HepG2 (cell line): ENCODE measurements at regions not wholly inside any gene's neighbourhood (a gene's known extent, or its start where the extent isn't known, plus 50 kb on each side); places are given as distances from the start of the nearest gene placed in this dataset.

ENCODE experiments used
- FOXJ3 ChIP-seq: sonication (generic); formaldehyde crosslinking; IDR thresholded peaks from 2 replicates; pipeline ENCODE4 v1.4.0; 2020; ENCODE audit warnings: missing genetic modification reagents, mild to moderate bottlenecking, borderline replicate concordance
- GABPB1 ChIP-seq: IDR thresholded peaks from 2 replicates; pipeline ENCODE4 v1.6.1; 2016; ENCODE audit warnings: mild to moderate bottlenecking, missing genetic modification reagents, moderate library complexity, missing compliant biosample characterization
- GTF2F1 ChIP-seq: fragments of 150-350 bp; IDR thresholded peaks from 2 replicates; pipeline ENCODE4 v1.6.1; 2014; ENCODE audit warnings: low read length
- KAT8 ChIP-seq: IDR thresholded peaks from 2 replicates; pipeline ENCODE4 v1.6.1; 2016; ENCODE audit warnings: missing genetic modification reagents, missing compliant biosample characterization
- ZBTB8A ChIP-seq: sonication (generic); formaldehyde crosslinking; IDR thresholded peaks from 2 replicates; pipeline ENCODE4 v1.4.0; 2020; ENCODE audit warnings: mild to moderate bottlenecking, low read depth, missing genetic modification reagents, borderline replicate concordance
- ZNF253 ChIP-seq: sonication (generic); formaldehyde crosslinking; IDR thresholded peaks from 2 replicates; pipeline ENCODE4 v1.8.0; 2022; ENCODE audit warnings: mild to moderate bottlenecking, missing genetic modification reagents, borderline replicate concordance
- ZNF274 ChIP-seq: sonication (generic); formaldehyde crosslinking; IDR thresholded peaks from 2 replicates; pipeline ENCODE4 v1.5.1; 2020; ENCODE audit warnings: mild to moderate bottlenecking, missing genetic modification reagents
- ZNF430 ChIP-seq: sonication (generic); formaldehyde crosslinking; IDR thresholded peaks from 2 replicates; pipeline ENCODE4 v1.9.0; 2021; ENCODE audit warnings: mild to moderate bottlenecking, missing genetic modification reagents
- ZNF780A ChIP-seq: sonication (generic); formaldehyde crosslinking; IDR thresholded peaks from 2 replicates; pipeline ENCODE4 v1.8.0; 2022; ENCODE audit warnings: mild to moderate bottlenecking, missing genetic modification reagents, moderate library complexity
- ZNF850 ChIP-seq: sonication (generic); formaldehyde crosslinking; conservative IDR thresholded peaks from 2 replicates; pipeline ENCODE4 v1.9.0; 2021; ENCODE audit warnings: mild to moderate bottlenecking, missing genetic modification reagents
- TF ChIP-seq, protein P1 (sequence below): sonication (generic); formaldehyde crosslinking; IDR thresholded peaks from 2 replicates; pipeline ENCODE4 v1.9.0; 2021; ENCODE audit warnings: missing genetic modification reagents, borderline replicate concordance
- TF ChIP-seq, protein P2 (sequence below), 2 experiments: IDR thresholded peaks; 2 replicates each; pipeline ENCODE4 v1.6.1; 2011 to 2012; ENCODE audit warnings: low read length in 2 of 2, borderline replicate concordance in 1 of 2, low read depth in 1 of 2, mild to moderate bottlenecking in 1 of 2, moderate library complexity in 1 of 2

DNA sequence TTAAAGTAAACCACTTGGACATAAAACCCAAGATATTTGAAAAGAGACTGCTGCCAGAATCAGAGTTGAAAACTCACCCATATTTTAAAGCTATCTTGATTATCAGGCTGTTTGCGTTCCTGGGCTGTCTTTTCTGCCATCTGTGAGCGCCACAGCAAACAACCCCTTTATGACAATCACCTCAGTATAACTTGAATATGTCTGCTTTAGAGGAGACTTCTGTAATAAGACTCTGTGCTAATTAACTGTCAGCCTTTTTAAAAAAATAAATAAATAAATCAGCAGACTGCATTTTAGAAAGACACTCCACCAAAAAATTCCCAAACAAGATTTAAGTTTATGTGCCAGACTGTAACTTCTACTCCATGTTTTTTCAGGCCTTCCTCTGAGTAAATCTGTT is 375.7 kb upstream of the CCNH start:
- TF ChIP-seq KAT8 (CRISPR knock-in tag) (no peak), ZNF850 (CRISPR knock-in tag) (no peak), GABPB1 (no peak), ZNF253 (CRISPR knock-in tag) (no peak), GTF2F1 (no peak), ZBTB8A (CRISPR knock-in tag) (no peak), ZNF274 (CRISPR knock-in tag) (no peak), ZNF430 (no peak), ZNF780A (CRISPR knock-in tag) (no peak), FOXJ3 (CRISPR knock-in tag) (no peak)
- TF ChIP-seq, protein P1, sequence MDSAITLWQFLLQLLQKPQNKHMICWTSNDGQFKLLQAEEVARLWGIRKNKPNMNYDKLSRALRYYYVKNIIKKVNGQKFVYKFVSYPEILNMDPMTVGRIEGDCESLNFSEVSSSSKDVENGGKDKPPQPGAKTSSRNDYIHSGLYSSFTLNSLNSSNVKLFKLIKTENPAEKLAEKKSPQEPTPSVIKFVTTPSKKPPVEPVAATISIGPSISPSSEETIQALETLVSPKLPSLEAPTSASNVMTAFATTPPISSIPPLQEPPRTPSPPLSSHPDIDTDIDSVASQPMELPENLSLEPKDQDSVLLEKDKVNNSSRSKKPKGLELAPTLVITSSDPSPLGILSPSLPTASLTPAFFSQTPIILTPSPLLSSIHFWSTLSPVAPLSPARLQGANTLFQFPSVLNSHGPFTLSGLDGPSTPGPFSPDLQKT: no peak
- TF ChIP-seq, protein P2, sequence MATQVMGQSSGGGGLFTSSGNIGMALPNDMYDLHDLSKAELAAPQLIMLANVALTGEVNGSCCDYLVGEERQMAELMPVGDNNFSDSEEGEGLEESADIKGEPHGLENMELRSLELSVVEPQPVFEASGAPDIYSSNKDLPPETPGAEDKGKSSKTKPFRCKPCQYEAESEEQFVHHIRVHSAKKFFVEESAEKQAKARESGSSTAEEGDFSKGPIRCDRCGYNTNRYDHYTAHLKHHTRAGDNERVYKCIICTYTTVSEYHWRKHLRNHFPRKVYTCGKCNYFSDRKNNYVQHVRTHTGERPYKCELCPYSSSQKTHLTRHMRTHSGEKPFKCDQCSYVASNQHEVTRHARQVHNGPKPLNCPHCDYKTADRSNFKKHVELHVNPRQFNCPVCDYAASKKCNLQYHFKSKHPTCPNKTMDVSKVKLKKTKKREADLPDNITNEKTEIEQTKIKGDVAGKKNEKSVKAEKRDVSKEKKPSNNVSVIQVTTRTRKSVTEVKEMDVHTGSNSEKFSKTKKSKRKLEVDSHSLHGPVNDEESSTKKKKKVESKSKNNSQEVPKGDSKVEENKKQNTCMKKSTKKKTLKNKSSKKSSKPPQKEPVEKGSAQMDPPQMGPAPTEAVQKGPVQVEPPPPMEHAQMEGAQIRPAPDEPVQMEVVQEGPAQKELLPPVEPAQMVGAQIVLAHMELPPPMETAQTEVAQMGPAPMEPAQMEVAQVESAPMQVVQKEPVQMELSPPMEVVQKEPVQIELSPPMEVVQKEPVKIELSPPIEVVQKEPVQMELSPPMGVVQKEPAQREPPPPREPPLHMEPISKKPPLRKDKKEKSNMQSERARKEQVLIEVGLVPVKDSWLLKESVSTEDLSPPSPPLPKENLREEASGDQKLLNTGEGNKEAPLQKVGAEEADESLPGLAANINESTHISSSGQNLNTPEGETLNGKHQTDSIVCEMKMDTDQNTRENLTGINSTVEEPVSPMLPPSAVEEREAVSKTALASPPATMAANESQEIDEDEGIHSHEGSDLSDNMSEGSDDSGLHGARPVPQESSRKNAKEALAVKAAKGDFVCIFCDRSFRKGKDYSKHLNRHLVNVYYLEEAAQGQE (IDR thresholded peaks at IDR 0.05; ENCODE audit: borderline replicate concordance in 1 of 2, low read depth in 1 of 2, low read length in 2 of 2): no peak
